ENCODE measurements at regions not wholly inside any gene's neighbourhood (a gene's known extent, or its start where the extent isn't known, plus 50 kb on each side); places are given as distances from the start of the nearest gene placed in this dataset.
A peak's percentile ranks its signal among the peaks of the same experiment; 100 is the strongest.

DNA sequence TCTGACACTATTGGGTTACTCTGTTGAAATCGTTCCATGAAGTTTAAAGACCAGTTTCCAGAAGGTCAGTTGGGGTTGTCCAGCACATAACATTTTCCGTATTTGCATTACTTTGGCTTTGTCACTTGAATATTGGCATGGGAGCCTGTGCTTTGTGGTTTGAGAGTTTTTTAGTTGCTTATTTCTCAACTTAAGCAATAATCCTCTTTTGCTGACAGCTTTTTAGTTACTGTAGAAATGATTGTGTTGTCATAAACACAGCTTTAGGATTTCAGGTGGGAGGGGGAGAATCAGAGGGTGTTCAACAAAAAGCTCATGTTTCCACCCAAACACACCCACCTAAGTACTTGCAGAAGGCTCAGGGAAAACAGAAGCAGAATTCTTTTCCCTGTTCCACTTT lies 210.7 kb upstream of the TLL1 start:
- H3K27ac ChIP-seq: peak overlapping the region in 1 of 21 experiments; percentile 19
- H3K4me3 ChIP-seq: no peak overlapping the region

DNA sequence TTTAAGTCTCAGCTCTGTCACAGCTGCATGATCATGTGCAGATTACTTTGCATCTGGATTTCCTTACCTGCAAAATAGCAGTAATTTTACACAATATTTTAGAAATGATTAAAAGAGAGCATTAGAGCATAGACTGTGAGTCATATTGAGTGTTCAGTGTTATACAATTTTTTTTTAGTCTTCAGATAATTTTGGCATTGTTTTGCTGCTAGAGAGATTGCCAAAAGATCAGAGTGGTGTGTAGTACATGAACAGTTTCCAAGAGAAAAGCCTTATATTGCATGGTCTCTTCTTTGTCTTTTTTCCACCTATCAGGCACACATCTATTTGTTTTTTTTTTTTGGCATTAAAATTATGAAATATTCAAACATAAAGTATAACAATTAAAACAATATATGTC lies 209.6 kb upstream of the TLL1 start:
- peak overlapping the region in 1 of 21 experiments; percentile 2 for H3K27ac ChIP-seq
- H3K4me3 ChIP-seq: no peak overlapping the region

DNA sequence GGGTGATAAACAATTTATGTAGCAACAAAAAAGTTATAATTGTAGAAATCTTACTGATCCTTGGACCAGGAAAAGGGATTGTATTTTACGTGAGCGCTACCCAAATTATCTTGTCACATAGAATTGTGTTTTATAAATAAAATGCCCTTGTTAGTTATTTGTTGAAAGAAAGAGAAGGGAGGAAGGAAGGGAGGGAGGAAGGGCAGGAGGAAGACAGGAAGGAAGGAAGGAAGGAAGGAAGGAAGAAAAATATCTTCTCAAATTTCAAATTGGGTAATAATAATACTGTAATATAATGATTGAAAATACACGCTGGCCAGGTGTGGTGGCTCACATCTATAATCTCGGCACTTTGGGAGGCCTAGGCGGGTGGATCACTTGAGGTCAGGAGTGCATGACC lies 206.2 kb upstream of the TLL1 start:
- H3K4me3 ChIP-seq: no peak overlapping the region
- no peak overlapping the region for H3K27ac ChIP-seq

- Histone ChIP-seq H3K27ac (no peak overlapping the region), H3K4me3 (no peak overlapping the region)
These were observed 205.1 kb upstream of the TLL1 start for GRCh38 chr4:165667969-165668368.

DNA sequence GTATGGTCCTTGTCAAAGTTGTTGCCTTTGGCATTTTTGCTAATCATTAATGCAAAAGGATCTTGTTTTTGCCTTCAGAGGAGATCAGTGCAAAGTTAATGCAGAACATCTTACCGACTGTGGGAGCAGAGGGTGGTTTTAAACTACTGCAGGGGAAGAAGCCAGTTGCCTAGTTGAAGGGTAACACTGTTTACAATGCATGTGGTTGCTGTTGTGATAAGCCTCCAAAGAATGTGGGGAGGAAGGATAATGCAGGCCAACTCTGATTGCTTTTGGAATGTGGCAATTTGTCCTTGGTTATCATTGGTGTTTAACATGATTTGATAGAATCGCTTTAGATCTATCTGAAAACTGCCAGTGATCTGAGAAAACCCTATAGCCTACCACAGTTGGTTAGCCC lies 204.3 kb upstream of the TLL1 start:
- no peak overlapping the region for H3K27ac ChIP-seq
- H3K4me3 ChIP-seq: no peak overlapping the region

- Histone ChIP-seq H3K4me3 (no peak overlapping the region), H3K27ac (no peak overlapping the region)
These were observed 196.0 kb upstream of the TLL1 start for GRCh38 chr4:165677081-165677480.

DNA sequence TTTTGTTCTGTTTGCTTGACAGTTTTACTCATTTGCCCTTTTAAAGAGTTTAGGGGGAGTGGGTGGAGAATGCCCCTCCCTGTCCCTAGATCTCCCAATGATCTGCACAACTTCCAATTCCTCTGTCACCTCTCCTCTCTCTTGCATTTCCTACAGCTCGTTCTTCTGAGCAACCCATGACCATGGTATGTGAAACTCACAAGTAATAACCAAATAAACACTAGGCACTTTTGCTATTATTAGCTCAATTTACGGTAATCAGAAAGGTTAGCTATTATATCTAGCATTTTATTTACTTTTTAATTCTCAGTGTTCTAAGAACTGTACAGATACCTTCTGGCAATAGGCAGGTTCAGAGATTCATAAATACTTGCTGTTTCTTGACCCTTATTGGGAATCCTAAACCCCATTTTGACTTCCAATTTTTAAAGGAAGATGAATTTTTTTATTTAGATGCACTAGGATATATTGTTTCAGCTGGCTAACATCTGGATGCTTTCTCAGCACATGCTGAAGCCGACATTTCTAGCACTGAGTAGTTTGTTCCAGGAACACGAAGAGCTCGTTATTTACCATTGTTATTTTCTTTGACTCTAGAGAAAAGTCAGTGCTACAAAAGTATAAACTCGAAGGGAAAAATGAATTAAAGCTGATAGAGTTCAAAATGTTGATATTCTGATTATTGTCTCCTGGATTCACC lies 194.7 kb upstream of the TLL1 start:
- H3K27ac ChIP-seq: no peak overlapping the region
- no peak overlapping the region for H3K4me3 ChIP-seq

DNA sequence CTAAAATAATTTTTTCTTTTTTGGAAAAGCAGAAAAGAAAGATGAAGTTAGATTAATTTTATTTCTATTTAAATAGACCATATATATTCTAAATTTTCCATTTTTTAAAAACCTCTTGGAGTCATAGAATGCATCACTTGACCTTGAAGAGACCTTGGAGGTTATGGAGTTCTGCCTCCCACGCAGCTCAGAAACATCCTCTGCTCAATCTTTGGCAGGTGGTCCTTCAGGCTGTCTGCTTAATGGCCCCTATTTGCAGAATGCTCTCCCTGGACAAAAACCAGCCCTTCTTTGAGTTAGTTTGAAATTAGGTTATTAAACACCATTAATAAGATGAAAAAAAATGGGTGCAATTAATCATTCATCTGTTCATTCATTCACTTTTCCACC lies 194.1 kb upstream of the TLL1 start:
- H3K27ac ChIP-seq: no peak overlapping the region
- H3K4me3 ChIP-seq: no peak overlapping the region

DNA sequence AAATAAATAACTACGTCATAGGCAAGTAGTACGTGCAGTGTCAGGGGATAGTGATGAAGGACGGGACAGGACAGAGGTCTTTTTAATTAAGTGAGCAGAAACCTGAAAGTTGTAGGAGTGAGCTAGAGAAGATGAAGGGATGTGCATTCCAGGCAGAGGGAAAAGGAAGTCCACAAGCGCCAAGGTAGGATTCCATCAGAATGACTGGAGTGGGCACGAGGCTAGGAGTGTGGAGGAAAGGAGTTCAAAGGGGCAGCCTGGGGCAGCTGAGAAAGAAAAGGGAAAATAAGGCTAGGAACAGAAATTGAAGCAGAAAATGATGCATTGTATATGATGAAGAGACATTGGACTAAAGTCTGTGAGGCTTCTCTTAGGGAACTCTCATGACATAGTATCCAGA lies 192.2 kb upstream of the TLL1 start:
- Histone ChIP-seq H3K27ac (no peak overlapping the region), H3K4me3 (no peak overlapping the region)

DNA sequence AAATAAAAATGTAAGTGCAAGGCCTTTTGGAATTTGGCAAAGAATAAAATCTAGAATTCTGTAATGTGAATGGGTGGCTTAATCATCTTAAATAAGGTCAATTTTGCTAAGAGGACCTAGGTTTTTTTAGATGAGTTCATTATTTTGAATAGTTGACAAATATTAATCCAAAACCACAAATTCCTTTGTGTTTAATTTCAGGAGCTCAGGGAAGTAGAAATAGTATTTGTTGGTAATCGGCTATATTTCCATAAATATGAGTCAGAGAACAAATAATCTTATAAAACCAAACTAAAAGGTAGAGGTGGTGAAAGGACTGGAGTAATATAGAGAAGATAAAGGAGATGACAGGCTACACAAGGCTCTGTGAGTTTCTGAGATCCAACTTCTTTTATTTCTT lies 190.4 kb upstream of the TLL1 start:
- no peak overlapping the region for H3K27ac ChIP-seq
- H3K4me3 ChIP-seq: no peak overlapping the region

GRCh38 chr4:165684177-165684805 lies 188.7 kb upstream of the TLL1 start:
- no peak overlapping the region for H3K4me3 ChIP-seq
- H3K27ac ChIP-seq: peak overlapping the region in 1 of 21 experiments; percentile 6

DNA sequence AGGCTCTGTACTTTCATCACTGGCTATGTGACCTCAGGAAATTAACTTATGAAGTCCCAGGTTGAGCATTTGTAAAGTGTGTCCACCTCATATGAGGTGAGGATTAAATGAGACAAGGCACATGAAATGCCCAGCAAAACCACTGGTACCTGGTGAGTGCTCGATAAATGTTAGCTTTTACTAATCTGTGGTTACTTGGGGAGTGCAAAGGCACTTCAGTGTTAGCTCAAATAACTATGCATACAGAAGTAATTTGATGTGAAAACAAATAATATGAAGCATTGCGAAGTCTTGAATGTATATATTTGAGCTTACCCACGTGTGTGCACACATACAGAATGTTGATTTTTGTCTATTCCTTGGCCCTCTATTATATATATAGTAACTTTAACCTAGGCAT lies 186.3 kb upstream of the TLL1 start:
- no peak overlapping the region for H3K4me3 ChIP-seq
- H3K27ac ChIP-seq: no peak overlapping the region

- Histone ChIP-seq H3K27ac (no peak overlapping the region), H3K4me3 (no peak overlapping the region)
These were observed 183.9 kb upstream of the TLL1 start for GRCh38 chr4:165689159-165689558.

- H3K27ac ChIP-seq: no peak overlapping the region
- H3K4me3 ChIP-seq: no peak overlapping the region
These were observed 181.0 kb upstream of the TLL1 start for GRCh38 chr4:165692082-165692481.

DNA sequence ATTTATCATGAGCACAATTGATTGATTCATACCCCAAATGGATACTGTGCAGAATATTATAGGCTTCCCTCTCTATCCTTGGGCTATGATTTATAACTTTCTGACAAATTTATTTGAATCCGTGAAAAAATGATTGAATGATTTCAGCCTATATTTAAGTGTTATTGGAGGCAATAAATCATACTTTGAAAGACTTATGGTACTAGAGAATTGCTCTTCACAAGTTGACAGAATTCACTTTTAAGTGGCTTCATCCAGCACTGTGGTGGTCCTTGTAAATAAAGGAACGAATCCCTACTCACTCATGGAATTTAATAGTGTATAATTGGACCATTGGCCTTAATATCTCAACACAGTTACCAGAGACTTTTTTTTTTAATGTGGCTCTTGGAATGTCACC lies 174.8 kb upstream of the TLL1 start:
- Histone ChIP-seq H3K4me3 (no peak overlapping the region), H3K27ac (no peak overlapping the region)

- Histone ChIP-seq H3K4me3 (no peak overlapping the region), H3K27ac (no peak overlapping the region)
These were observed 174.0 kb upstream of the TLL1 start for GRCh38 chr4:165699055-165699454.

- Histone ChIP-seq H3K27ac (no peak overlapping the region), H3K4me3 (no peak overlapping the region)
These were observed 172.2 kb upstream of the TLL1 start for GRCh38 chr4:165700855-165701254.

DNA sequence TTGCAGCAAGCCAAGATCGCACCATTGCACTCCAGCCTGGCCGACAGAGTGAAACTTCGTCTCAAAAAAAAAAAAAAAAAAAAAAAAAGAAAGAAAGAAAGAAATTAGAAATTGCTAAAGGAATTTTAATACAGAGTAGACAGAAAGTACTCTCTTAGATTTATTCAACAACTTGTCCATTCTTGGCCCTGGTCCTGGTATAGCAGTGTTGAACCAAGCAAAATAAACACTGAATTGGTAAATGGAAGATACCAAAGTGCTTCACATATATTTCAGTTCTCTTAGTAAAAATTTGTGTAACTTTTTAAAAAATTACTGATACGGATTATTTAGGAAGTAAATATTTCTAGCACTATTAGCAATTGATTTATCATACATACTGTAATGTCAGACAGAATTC lies 165.9 kb upstream of the TLL1 start:
- Histone ChIP-seq H3K4me3 (no peak overlapping the region), H3K27ac (no peak overlapping the region)

- no peak overlapping the region for H3K4me3 ChIP-seq
These were observed 163.5 kb upstream of the TLL1 start for GRCh38 chr4:165709516-165709915.

GRCh38 chr4:165709973-165710526 lies 163.0 kb upstream of the TLL1 start:
- H3K4me3 ChIP-seq: no peak overlapping the region
- peak overlapping the region in 1 of 21 experiments; percentile 38 for H3K27ac ChIP-seq

More at GRCh38 chr4:165709516-165709915, 163.5 kb upstream of the TLL1 start:
- peak overlapping the region in 1 of 21 experiments; percentile 38 for H3K27ac ChIP-seq

DNA sequence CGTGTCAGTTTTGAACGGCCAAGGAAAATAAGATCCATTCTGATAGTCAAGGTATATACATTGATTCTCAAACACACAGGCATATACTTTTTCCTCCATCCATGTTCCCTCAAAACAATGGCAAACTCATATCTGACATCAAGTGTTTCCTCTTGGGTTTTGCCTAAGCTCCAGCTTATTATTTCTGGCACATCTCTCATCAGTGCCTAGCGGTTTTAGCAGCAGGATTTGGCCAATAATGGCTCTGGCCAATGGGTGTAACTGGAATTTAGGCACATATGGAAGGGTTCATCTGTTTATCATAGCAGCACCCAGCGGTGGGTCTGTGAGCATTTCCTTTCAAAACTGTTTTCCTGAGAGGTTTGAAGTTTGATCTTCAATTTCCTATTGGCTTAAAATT lies 161.6 kb upstream of the TLL1 start:
- H3K4me3 ChIP-seq: no peak overlapping the region
- H3K27ac ChIP-seq: no peak overlapping the region
